A673 (cell line): ENCODE measurements at regions not wholly inside any gene's neighbourhood (a gene's known extent, or its start where the extent isn't known, plus 50 kb on each side); places are given as distances from the start of the nearest gene placed in this dataset.

ENCODE experiments used
- BruUV-seq: library from RNA; stranded (reverse); fragments of 400-500 nt; replicated peaks from 2 replicates; lab custom pipeline; 2021; lab: Mats Ljungman, UMichigan
- CTCF ChIA-PET: fragments of 300-600 bp; sonication (Branson Sonifier 250); formaldehyde crosslinking; loops from one replicate; lab custom pipeline; 2022; ENCODE audit warnings: antibody characterized with exemption; lab: Charles Lee
- POLR2A ChIA-PET: fragments of 300-600 bp; sonication (Branson Sonifier 250); formaldehyde crosslinking; loops from one replicate; lab custom pipeline; 2022; ENCODE audit warnings: antibody characterized with exemption; ENCODE audit not compliant: low non-redundant PET; lab: Charles Lee
- DNase-seq: peaks from one replicate; pipeline ENCODE4 v3.0.0-alpha.2; 2015; ENCODE audit warnings: low spot score
- H3K27ac ChIP-seq: fragments of 200-600 bp; sonication (generic); 2 replicates; pipeline ENCODE4 v1.5.1; 2016; ENCODE audit warnings: mixed run types, low read depth, mild to moderate bottlenecking, mixed read lengths, antibody characterized with exemption, low read length; ENCODE audit not compliant: poor library complexity, severe bottlenecking
- H3K27me3 ChIP-seq: fragments of 200-600 bp; sonication (generic); replicated peaks from 2 replicates; pipeline ENCODE4 v1.6.1; 2017; ENCODE audit warnings: mixed run types, low read depth, mild to moderate bottlenecking, mixed read lengths, antibody characterized with exemption, low read length; ENCODE audit not compliant: insufficient read depth, poor library complexity
- H3K36me3 ChIP-seq: fragments of 200-600 bp; sonication (generic); 2 replicates; pipeline ENCODE4 v1.6.1; 2016; ENCODE audit warnings: mixed run types, mild to moderate bottlenecking, mixed read lengths, antibody characterized with exemption, low read length; ENCODE audit not compliant: insufficient read depth, poor library complexity, severe bottlenecking
- H3K4me1 ChIP-seq: fragments of 200-600 bp; sonication (generic); 2 replicates; pipeline ENCODE4 v1.6.1; 2017; ENCODE audit warnings: mixed run types, mild to moderate bottlenecking, mixed read lengths, antibody characterized with exemption, low read length; ENCODE audit not compliant: insufficient read depth, poor library complexity, severe bottlenecking
- H3K4me3 ChIP-seq: fragments of 200-600 bp; sonication (generic); 2 replicates; pipeline ENCODE4 v1.5.1; 2016; ENCODE audit warnings: low read depth, mixed run types, mild to moderate bottlenecking, mixed read lengths, low read length; ENCODE audit not compliant: poor library complexity, severe bottlenecking
- H3K9me3 ChIP-seq: fragments of 200-600 bp; sonication (generic); 2 replicates; pipeline ENCODE4 v1.6.1; 2016; ENCODE audit warnings: mixed run types, low read depth, mild to moderate bottlenecking, mixed read lengths, antibody characterized with exemption, low read length; ENCODE audit not compliant: poor library complexity, severe bottlenecking
- EZH2 ChIP-seq: fragments of 200-600 bp; sonication (generic); IDR thresholded peaks from 2 replicates; pipeline ENCODE4 v1.6.1; 2017; ENCODE audit warnings: borderline replicate concordance, low read depth, mild to moderate bottlenecking, mixed read lengths, antibody characterized with exemption, low read length; ENCODE audit not compliant: poor library complexity, severe bottlenecking
- intact Hi-C: fragments of 100-400 bp; cut with micrococcal nuclease; formaldehyde crosslinking; loops from one replicate; pipeline ENCODE4 v1.10.0; 2022; ENCODE audit not compliant: unreplicated experiment
- TF ChIP-seq, protein P1 (sequence below): fragments of 300-800, 200-600 bp; sonication (generic); conservative IDR thresholded peaks from 2 replicates; pipeline ENCODE4 v1.5.1; 2017; ENCODE audit warnings: low read depth, mild to moderate bottlenecking, antibody characterized with exemption, low read length, moderate library complexity, mixed read lengths

DNA sequence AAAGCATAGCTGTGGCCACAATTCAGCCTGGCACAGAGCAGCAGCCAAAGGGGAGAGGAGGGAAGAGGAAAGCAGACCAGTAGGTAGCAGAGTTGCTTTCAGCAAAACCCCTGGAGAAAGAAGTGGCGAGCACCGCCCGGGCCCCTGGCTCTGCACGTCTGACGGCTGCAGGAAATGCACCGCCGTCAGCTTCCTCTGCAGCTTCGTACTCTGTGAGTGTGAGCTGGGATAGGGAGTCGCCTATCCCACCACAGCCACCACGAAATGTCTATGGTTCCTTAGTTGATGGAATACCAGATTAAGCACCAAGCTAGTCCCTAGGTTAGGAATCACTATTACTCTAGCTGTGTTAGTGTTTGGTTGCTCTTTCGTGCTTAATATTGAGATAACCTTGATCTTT lies 79.9 kb upstream of the NAA20 start:
- Histone ChIP-seq H3K36me3 (no peaks in the 10 kb centered on the region), H3K4me3 (no peak overlapping the region), H3K4me1 (peaks cover 11% of the 10 kb centered on the region), H3K27ac (no peak overlapping the region), H3K9me3 (no peaks in the 10 kb centered on the region), H3K27me3 (no peaks in the 10 kb centered on the region)
- no TSS peak for BruUV-seq
- ChIA-PET CTCF (no interaction called here), POLR2A (interaction anchor here (0.6 kb wide), 1 partner anchor 753 kb away, joined by 3 read pairs; no protein-coding TSS in a partner anchor)
- TF ChIP-seq EZH2, result no peak
- TF ChIP-seq, protein P1, sequence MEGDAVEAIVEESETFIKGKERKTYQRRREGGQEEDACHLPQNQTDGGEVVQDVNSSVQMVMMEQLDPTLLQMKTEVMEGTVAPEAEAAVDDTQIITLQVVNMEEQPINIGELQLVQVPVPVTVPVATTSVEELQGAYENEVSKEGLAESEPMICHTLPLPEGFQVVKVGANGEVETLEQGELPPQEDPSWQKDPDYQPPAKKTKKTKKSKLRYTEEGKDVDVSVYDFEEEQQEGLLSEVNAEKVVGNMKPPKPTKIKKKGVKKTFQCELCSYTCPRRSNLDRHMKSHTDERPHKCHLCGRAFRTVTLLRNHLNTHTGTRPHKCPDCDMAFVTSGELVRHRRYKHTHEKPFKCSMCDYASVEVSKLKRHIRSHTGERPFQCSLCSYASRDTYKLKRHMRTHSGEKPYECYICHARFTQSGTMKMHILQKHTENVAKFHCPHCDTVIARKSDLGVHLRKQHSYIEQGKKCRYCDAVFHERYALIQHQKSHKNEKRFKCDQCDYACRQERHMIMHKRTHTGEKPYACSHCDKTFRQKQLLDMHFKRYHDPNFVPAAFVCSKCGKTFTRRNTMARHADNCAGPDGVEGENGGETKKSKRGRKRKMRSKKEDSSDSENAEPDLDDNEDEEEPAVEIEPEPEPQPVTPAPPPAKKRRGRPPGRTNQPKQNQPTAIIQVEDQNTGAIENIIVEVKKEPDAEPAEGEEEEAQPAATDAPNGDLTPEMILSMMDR, result no peak
- DNase-seq, result no peak
- intact Hi-C loops, result no loop called here

DNA sequence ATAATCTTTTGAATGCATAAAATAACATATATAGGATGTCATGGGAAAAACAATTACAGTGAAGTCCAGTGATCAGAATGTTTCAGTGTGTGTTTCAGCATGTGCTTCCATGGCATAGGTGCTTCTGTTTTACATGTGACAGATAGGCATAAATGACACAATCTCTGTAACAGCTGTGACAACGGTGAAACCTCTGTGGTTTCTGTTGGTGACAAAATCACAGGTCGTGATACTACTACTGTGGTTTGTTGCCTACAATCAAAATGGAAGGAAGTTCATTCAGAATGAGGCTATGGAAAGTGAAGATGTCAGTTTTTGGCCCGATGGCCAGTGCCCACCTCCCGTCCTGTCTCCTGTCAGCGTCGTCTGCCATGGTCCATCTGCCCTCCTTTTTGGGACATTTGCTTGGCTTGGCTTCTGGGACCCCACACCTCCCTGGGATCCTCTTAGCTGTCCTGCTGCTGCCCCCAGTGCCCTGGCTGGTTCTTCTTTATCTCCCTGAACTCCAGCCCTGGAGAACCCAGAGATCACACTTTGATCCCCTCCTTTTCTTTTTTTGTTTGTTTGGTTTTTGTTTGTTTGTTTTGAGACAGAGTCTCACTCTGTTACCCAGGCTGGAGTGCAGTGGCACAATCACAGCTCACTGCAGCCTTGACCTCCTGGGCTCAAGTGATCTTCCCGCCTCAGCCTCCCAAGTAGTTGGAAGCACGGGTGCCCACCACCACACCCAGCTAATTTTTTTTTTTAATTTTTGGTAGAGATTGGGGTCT lies 79.3 kb upstream of the NAA20 start:
- Histone ChIP-seq H3K27me3 (no peaks in the 10 kb centered on the region), H3K4me3 (no peak overlapping the region), H3K9me3 (no peaks in the 10 kb centered on the region), H3K27ac (no peak overlapping the region), H3K36me3 (no peaks in the 10 kb centered on the region), H3K4me1 (peaks cover 11% of the 10 kb centered on the region)
- no TSS peak for BruUV-seq
- intact Hi-C loops, result no loop called here
- no peak for DNase-seq
- TF ChIP-seq, protein P1, result no peak
- no peak for TF ChIP-seq EZH2
- ChIA-PET POLR2A (interaction anchor here (0.6 kb wide), 1 partner anchor 752 kb away, joined by 3 read pairs; no protein-coding TSS in a partner anchor), CTCF (no interaction called here)

DNA sequence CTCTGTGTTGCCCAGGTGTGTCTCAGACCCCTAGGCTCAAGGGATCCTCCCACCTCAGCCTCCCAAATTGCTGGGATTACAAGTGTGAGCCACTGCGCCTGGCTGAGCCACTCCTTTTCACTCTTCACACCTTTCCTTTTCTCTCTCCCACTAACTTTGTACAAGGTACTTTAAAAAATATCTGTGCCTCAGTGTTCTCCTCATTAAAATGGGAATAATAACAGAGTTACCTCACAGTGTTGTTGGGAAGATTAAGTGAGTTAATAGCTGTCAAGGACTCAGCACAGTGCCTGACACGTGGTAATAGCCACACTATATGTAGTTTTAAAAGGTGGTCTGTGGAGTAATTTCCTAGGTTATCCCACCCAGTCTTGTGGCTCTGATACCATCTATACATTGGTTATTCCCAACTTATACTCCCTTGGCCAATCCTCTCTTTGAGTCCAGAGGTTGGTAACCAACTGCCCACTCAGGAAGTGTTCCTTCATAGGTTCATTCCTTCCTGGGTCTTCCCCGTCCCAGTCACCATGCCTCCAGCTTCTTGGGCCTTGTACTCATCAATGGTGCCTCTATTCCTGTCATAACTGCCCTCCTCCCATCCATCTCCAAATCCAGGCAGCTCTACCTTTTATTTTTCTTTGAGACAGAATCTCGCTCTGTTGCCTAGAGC lies 78.6 kb upstream of the NAA20 start:
- Histone ChIP-seq H3K4me1 (peaks cover 11% of the 10 kb centered on the region), H3K36me3 (no peaks in the 10 kb centered on the region), H3K4me3 (no peak overlapping the region), H3K27ac (no peak overlapping the region), H3K27me3 (no peaks in the 10 kb centered on the region), H3K9me3 (no peaks in the 10 kb centered on the region)
- no peak for TF ChIP-seq EZH2
- TF ChIP-seq, protein P1, result no peak
- ChIA-PET CTCF (no interaction called here), POLR2A (no interaction called here)
- BruUV-seq, result no TSS peak
- intact Hi-C loops, result no loop called here
- no peak for DNase-seq
